ENCODE measurements at regions not wholly inside any gene's neighbourhood (a gene's known extent, or its start where the extent isn't known, plus 50 kb on each side); places are given as distances from the start of the nearest gene placed in this dataset.

DNA sequence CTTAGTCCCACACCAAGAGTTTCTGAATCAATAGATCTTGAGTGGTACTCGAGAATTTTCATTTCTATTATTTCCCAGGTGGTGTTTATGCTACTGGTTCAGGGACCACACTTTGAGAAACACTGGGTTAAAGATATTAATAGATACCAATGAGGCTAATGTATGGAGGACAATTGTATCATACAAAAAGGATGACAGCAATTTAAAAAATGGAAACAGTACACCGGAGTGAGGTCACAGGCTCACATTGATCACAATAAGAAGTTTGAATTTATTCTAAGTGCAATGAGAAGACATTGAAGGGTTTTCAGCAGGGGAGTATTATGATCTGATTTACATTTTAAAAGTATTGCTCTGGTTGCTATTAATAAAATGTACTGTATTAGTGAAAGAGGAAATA lies 488.3 kb downstream of the PCDH17 start:
- no peak overlapping the region for H3K4me3 ChIP-seq (ENCODE audit: low read depth, low read length)
- TF ChIP-seq, protein P1, sequence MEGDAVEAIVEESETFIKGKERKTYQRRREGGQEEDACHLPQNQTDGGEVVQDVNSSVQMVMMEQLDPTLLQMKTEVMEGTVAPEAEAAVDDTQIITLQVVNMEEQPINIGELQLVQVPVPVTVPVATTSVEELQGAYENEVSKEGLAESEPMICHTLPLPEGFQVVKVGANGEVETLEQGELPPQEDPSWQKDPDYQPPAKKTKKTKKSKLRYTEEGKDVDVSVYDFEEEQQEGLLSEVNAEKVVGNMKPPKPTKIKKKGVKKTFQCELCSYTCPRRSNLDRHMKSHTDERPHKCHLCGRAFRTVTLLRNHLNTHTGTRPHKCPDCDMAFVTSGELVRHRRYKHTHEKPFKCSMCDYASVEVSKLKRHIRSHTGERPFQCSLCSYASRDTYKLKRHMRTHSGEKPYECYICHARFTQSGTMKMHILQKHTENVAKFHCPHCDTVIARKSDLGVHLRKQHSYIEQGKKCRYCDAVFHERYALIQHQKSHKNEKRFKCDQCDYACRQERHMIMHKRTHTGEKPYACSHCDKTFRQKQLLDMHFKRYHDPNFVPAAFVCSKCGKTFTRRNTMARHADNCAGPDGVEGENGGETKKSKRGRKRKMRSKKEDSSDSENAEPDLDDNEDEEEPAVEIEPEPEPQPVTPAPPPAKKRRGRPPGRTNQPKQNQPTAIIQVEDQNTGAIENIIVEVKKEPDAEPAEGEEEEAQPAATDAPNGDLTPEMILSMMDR (IDR thresholded peaks at IDR 0.05; ENCODE audit: insufficient read depth, low read length, missing control alignments), result no peak
- ChIA-PET CTCF (no interaction called here), POLR2A (no interaction called here)
- DNase-seq (ENCODE audit: low read depth, low spot score), result no peak

DNA sequence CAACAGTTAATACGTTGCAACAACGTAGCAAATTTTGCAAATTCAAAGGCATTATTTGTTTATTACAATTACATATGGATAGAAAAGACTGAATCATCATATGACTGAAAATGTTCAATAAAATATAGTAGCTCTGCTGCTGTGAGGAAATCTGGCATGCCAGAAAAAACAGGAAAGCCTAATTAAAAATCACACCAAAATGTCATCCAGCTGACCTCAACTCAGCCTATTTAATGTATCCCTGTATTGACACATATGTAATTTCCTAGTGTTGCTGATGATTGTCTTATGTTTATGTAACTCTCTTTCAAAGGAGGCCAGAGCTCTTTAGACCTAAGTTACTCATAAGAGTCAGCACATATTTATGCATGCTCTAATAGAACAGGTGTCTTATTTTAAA lies 495.0 kb downstream of the PCDH17 start:
- ChIA-PET CTCF (no interaction called here), POLR2A (no interaction called here)
- no peak for DNase-seq (ENCODE audit: low read depth, low spot score)
- TF ChIP-seq, protein P1 (IDR thresholded peaks at IDR 0.05; ENCODE audit: insufficient read depth, low read length, missing control alignments), result no peak
- H3K4me3 ChIP-seq (ENCODE audit: low read depth, low read length), result no peak overlapping the region

DNA sequence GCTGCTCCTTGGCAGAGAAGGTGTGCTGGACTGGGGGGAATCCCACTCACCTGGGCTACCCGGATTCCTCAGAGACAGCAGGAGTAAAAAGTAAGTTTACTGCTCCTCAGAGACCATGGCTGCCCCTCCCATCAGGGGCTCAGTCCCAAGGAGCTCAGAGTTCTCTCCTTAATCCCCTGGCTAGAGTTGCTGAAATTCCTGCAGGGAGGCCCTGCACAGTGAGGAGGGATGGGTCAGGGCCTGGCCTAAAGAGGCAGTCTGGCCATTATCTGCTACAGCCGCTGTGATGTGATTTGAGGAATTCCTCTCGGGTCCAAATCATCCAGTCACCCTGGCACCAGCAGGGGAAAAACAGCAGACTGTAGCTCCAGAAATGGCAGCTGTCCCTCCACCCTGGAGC lies 502.5 kb downstream of the PCDH17 start:
- DNase-seq (ENCODE audit: low read depth, low spot score), result no peak
- ChIA-PET POLR2A (no interaction called here), CTCF (no interaction called here)
- H3K4me3 ChIP-seq (ENCODE audit: low read depth, low read length), result no peak overlapping the region
- TF ChIP-seq, protein P1 (IDR thresholded peaks at IDR 0.05; ENCODE audit: insufficient read depth, low read length, missing control alignments), result no peak

DNA sequence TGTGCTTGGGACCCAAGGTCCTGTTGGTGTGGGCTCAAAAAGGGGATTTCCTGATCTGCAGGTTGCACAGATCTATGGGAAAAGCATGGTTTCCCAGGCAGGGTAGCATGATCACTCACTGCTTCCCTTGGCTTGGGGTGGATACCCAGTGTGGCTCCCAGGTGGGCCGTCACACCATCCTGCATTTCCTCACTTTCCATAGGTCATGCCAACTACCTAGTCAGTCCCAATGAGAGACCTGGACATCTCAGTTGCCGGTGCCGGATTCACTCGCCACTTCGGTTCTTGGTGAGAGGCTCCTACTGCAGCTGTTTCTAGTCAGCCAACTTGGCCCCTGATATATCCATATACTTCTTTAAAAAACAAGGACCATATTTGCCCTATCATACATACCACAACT lies 503.0 kb downstream of the PCDH17 start:
- POLR2A ChIA-PET, result no interaction called here
- TF ChIP-seq, protein P1 (IDR thresholded peaks at IDR 0.05; ENCODE audit: insufficient read depth, low read length, missing control alignments), result no peak
- H3K4me3 ChIP-seq (ENCODE audit: low read depth, low read length), result no peak overlapping the region
- no peak for DNase-seq (ENCODE audit: low read depth, low spot score)
- CTCF ChIA-PET, result no interaction called here

DNA sequence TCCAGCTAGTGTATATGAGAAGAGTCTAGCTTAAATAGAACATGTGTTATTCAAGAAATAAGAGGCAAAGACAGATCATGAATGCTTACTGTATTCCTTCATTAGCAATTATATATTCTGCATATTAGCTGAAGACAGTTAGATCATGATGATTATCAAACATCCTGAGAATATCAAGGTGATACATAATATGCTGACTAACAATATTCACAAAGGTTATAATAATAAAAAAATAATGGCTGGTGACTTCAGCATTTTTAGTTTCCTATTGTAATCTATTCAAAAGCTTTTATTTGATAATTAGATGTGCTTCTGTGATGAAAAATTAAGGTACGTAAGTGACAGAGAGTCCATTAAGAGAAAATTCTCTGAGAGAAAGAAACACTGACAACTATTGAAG lies 511.4 kb downstream of the PCDH17 start:
- DNase-seq (ENCODE audit: low read depth, low spot score), result no peak
- TF ChIP-seq, protein P1 (IDR thresholded peaks at IDR 0.05; ENCODE audit: insufficient read depth, low read length, missing control alignments), result no peak
- CTCF ChIA-PET, result no interaction called here
- POLR2A ChIA-PET, result no interaction called here
- no peak overlapping the region for H3K4me3 ChIP-seq (ENCODE audit: low read depth, low read length)

DNA sequence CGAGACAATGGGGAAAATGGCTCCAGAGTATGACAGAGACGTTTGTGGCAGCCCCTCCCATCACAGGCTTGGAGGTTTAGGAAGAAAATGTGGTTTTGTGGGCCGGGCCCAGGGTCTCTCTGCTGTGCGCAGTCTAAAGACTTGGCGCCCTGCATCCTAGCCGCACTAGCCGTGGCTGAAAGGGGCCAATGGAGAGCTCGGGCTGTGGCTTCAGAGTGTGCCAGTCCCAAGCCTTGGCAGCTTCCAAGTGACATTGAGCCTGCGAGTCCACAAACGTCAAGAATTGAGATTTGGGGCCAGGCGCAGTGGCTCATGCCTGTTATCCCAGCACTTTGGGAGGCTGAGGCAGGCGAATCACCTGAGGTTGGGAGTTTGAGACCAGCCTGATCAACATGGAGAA lies 513.1 kb downstream of the PCDH17 start:
- ChIA-PET POLR2A (no interaction called here), CTCF (no interaction called here)
- H3K4me3 ChIP-seq (ENCODE audit: low read depth, low read length), result no peak overlapping the region
- DNase-seq (ENCODE audit: low read depth, low spot score), result no peak
- TF ChIP-seq, protein P1 (IDR thresholded peaks at IDR 0.05; ENCODE audit: insufficient read depth, low read length, missing control alignments), result no peak
